MM.1S (cell line): ENCODE measurements at regions not wholly inside any gene's neighbourhood (a gene's known extent, or its start where the extent isn't known, plus 50 kb on each side); places are given as distances from the start of the nearest gene placed in this dataset.

Source experiments
- DNase-seq: peaks from one replicate; pipeline ENCODE4 v3.0.0-alpha.2; 2015
- H2AFZ ChIP-seq: fragments of 300-600 bp; sonication (generic); 2 replicates; pipeline ENCODE4 v1.6.0; 2016; ENCODE audit warnings: antibody characterized with exemption, low read length
- H3F3A ChIP-seq: fragments of 300-600 bp; sonication (generic); 2 replicates; pipeline ENCODE4 v1.6.1; 2016; ENCODE audit warnings: mild to moderate bottlenecking, antibody characterized with exemption, low read length, moderate library complexity, mixed read lengths; ENCODE audit not compliant: insufficient read depth
- H3K27ac ChIP-seq: fragments of 300-600 bp; sonication (generic); 2 replicates; pipeline ENCODE4 v1.5.1; 2016; ENCODE audit warnings: mild to moderate bottlenecking, low read length
- H3K27me3 ChIP-seq: fragments of 300-600 bp; sonication (generic); replicated peaks from 2 replicates; pipeline ENCODE4 v1.6.0; 2016; ENCODE audit warnings: low read length; ENCODE audit not compliant: insufficient read depth
- H3K36me3 ChIP-seq: fragments of 300-600 bp; sonication (generic); replicated peaks from 2 replicates; pipeline ENCODE4 v1.6.1; 2016; ENCODE audit warnings: mild to moderate bottlenecking, low read length, mixed read lengths; ENCODE audit not compliant: insufficient read depth
- H3K4me1 ChIP-seq: fragments of 300-600 bp; sonication (generic); 2 replicates; pipeline ENCODE4 v1.6.1; 2016; ENCODE audit warnings: low read length, mixed read lengths
- H3K4me2 ChIP-seq: fragments of 300-600 bp; sonication (generic); 2 replicates; pipeline ENCODE4 v1.6.0; 2016; ENCODE audit warnings: low read depth, low read length
- H3K4me3 ChIP-seq: fragments of 300-600 bp; sonication (generic); 2 replicates; pipeline ENCODE4 v1.5.1; 2016; ENCODE audit warnings: low read length, mixed read lengths
- H3K79me2 ChIP-seq: fragments of 300-600 bp; sonication (generic); 2 replicates; pipeline ENCODE4 v1.6.1; 2016; ENCODE audit warnings: mixed run types, low read length, mixed read lengths
- H3K9ac ChIP-seq: fragments of 300-600 bp; sonication (generic); 2 replicates; pipeline ENCODE4 v1.6.1; 2016; ENCODE audit warnings: low read length, mixed read lengths
- H3K9me2 ChIP-seq: fragments of 300-600 bp; sonication (generic); replicated peaks from 2 replicates; pipeline ENCODE4 v1.6.1; 2016; ENCODE audit warnings: mild to moderate bottlenecking, low read length, mixed read lengths; ENCODE audit not compliant: insufficient read depth
- H3K9me3 ChIP-seq: fragments of 300-600 bp; sonication (generic); replicated peaks from 2 replicates; pipeline ENCODE4 v1.6.1; 2016; ENCODE audit warnings: mild to moderate bottlenecking, low read length, mixed read lengths; ENCODE audit not compliant: insufficient read depth
- H4K20me1 ChIP-seq: fragments of 300-600 bp; sonication (generic); 2 replicates; pipeline ENCODE4 v1.6.1; 2016; ENCODE audit warnings: mild to moderate bottlenecking, low read length, moderate library complexity, mixed read lengths; ENCODE audit not compliant: insufficient read depth
- CTCF ChIP-seq: fragments of 300-600 bp; sonication (generic); IDR thresholded peaks from 2 replicates; pipeline ENCODE4 v1.5.1; 2016; ENCODE audit warnings: antibody characterized with exemption, low read length, mixed read lengths
- EZH2 ChIP-seq: fragments of 300-600 bp; sonication (generic); optimal IDR thresholded peaks from 2 replicates; pipeline ENCODE3; 2017; ENCODE audit warnings: low read depth, mild to moderate bottlenecking, antibody characterized with exemption, low read length, mixed read lengths
- EZH2phosphoT487 ChIP-seq: fragments of 300-600 bp; sonication (generic); IDR thresholded peaks from 2 replicates; pipeline ENCODE4 v1.6.1; 2018; ENCODE audit warnings: antibody characterized with exemption, low read length

- Histone ChIP-seq H3K9ac (no peak overlapping the region), H3F3A (no peaks in the 10 kb centered on the region), H3K9me3 (no peaks in the 10 kb centered on the region)
Measured at GRCh38 chr14:54191846-54192245, 205.0 kb upstream of the CDKN3 start.

GRCh38 chr14:54192610-54193009 is 204.2 kb upstream of the CDKN3 start:
- Histone ChIP-seq H3K27me3 (no peaks in the 10 kb centered on the region), H3K4me2 (no peak overlapping the region), H3K4me3 (no peak overlapping the region), H2AFZ (no peak overlapping the region), H3K27ac (no peak overlapping the region), H3K9me3 (no peaks in the 10 kb centered on the region), H3K9me2 (no peaks in the 10 kb centered on the region), H3K9ac (no peak overlapping the region), H4K20me1 (no peaks in the 10 kb centered on the region), H3F3A (no peaks in the 10 kb centered on the region), H3K79me2 (no peaks in the 10 kb centered on the region), H3K4me1 (no peaks in the 10 kb centered on the region), H3K36me3 (no peaks in the 10 kb centered on the region)
- TF ChIP-seq CTCF (no peak), EZH2phosphoT487 (no peak), EZH2 (no peak)
- no peak for DNase-seq

More at GRCh38 chr14:54191846-54192245, 205.0 kb upstream of the CDKN3 start:
- no peak for DNase-seq
- Histone ChIP-seq H2AFZ (no peak overlapping the region), H3K9me2 (no peaks in the 10 kb centered on the region), H3K4me3 (no peak overlapping the region), H3K79me2 (no peaks in the 10 kb centered on the region), H4K20me1 (no peaks in the 10 kb centered on the region), H3K27me3 (no peaks in the 10 kb centered on the region), H3K36me3 (no peaks in the 10 kb centered on the region), H3K27ac (no peak overlapping the region), H3K4me2 (no peak overlapping the region), H3K4me1 (no peaks in the 10 kb centered on the region)
- no peak for TF ChIP-seq EZH2
- no peak for TF ChIP-seq EZH2phosphoT487
- TF ChIP-seq CTCF: no peak

- DNase-seq: no peak
- Histone ChIP-seq H3K4me2 (no peak overlapping the region), H3K9ac (no peak overlapping the region), H3K9me3 (no peaks in the 10 kb centered on the region), H3K79me2 (no peaks in the 10 kb centered on the region), H3F3A (no peaks in the 10 kb centered on the region), H4K20me1 (no peaks in the 10 kb centered on the region), H3K36me3 (no peaks in the 10 kb centered on the region), H3K9me2 (no peaks in the 10 kb centered on the region), H3K4me3 (no peak overlapping the region), H2AFZ (no peak overlapping the region), H3K27me3 (no peaks in the 10 kb centered on the region), H3K4me1 (no peaks in the 10 kb centered on the region), H3K27ac (no peak overlapping the region)
- TF ChIP-seq CTCF: no peak
- no peak for TF ChIP-seq EZH2
- no peak for TF ChIP-seq EZH2phosphoT487
Measured at GRCh38 chr14:54193871-54194270, 202.9 kb upstream of the CDKN3 start.
